ENCODE measurements at regions not wholly inside any gene's neighbourhood (a gene's known extent, or its start where the extent isn't known, plus 50 kb on each side); places are given as distances from the start of the nearest gene placed in this dataset.

DNA sequence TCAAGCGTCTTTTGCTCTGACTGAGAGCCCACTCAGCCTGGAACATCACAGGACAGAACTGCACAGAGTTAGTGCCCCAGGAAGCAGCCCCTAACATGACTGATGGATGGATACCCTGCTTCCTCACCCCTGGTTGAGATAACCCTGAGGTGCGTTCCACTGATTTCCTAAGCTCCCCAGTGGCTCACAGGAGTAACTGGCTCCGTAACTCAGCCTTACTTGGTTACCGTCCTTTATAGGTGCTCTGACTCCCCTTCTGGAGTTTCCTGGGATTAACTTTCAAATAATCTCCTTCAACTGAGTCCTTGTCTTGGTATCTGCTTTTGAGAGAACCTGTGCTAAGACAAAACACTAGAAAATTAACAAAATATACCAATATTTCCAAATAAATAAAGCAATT is 449.5 kb downstream of the AGTPBP1 start:
- TF ChIP-seq SUZ12 (IDR thresholded peaks at IDR 0.05; ENCODE audit: extremely low read depth, insufficient read depth, insufficient read length), result no peak
- no peak for TF ChIP-seq ZNF274 (IDR thresholded peaks at IDR 0.05; ENCODE audit: low read depth, low read length)
- no peak for TF ChIP-seq YY1 (IDR thresholded peaks at IDR 0.05; ENCODE audit: insufficient read depth, insufficient read length)

Data from NT2/D1 (cell line).